Mesothelial cell of epicardium (in vitro differentiated cells): ENCODE measurements at regions not wholly inside any gene's neighbourhood (a gene's known extent, or its start where the extent isn't known, plus 50 kb on each side); places are given as distances from the start of the nearest gene placed in this dataset.

Experiments used
- DNase-seq, 2 experiments: peaks; one replicate each; pipeline ENCODE4 v3.0.0; 2021; ENCODE audit warnings: low spot score in 2 of 2; ENCODE audit not compliant: unreplicated experiment in 2 of 2
- H3K27ac Mint-ChIP-seq: 2 replicates; pipeline ENCODE4 v1.8.0; 2021; ENCODE audit warnings: mixed read lengths
- H3K27me3 Mint-ChIP-seq: 2 replicates; pipeline ENCODE4 v1.8.0; 2021; ENCODE audit warnings: low read depth, mixed read lengths
- H3K36me3 Mint-ChIP-seq: 2 replicates; pipeline ENCODE4 v1.8.0; 2021; ENCODE audit warnings: mixed read lengths
- H3K4me1 Mint-ChIP-seq: 2 replicates; pipeline ENCODE4 v1.8.0; 2021; ENCODE audit warnings: mixed read lengths
- H3K4me3 Mint-ChIP-seq: 2 replicates; pipeline ENCODE4 v1.8.0; 2021; ENCODE audit warnings: mild to moderate bottlenecking, moderate library complexity, mixed read lengths
- H3K9me3 Mint-ChIP-seq: 2 replicates; pipeline ENCODE4 v1.8.0; 2021; ENCODE audit warnings: mixed read lengths
- TF ChIP-seq, protein P1 (sequence below): fragments of 200-600 bp; sonication (generic); IDR thresholded peaks from one replicate; pipeline ENCODE4 v1.5.0; 2021; ENCODE audit warnings: antibody characterized with exemption; ENCODE audit not compliant: unreplicated experiment

DNA sequence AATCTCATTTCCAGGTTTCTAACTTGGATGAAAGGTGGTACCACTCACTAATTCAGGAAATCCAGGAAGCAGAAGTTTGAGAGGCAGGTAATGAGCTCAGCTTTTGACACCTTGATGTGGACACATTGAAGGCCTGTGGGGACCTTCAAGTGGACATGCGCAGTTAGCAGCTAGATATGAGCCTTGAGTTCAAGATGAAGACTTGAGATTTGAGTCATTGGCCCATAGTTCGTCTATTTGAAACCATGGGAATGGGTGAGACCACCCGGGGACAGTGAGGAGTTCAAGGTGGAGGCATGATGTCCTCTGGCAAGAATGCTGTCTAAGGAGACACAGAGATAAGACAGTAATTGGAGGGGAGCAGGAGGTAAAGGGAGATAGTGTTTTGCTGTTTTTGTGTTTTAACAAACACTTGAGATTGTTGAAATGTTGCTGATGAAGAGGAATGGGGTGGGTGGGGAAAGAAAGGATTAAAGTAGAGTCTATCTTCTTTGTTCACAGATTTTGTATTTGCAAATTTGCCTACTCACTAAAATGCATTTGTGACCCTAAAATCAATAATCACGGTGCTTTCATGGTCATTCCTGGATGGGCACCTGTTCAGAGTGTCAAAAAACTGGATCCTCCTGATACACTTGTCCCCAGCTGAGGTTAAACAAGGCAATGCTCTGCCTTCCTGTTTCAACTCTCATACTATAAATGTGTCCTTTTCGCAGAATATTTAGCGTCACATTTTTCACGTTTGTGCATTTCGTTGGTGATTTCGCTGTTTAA is 69.5 kb upstream of the PLXNC1 start:
- TF ChIP-seq, protein P1, sequence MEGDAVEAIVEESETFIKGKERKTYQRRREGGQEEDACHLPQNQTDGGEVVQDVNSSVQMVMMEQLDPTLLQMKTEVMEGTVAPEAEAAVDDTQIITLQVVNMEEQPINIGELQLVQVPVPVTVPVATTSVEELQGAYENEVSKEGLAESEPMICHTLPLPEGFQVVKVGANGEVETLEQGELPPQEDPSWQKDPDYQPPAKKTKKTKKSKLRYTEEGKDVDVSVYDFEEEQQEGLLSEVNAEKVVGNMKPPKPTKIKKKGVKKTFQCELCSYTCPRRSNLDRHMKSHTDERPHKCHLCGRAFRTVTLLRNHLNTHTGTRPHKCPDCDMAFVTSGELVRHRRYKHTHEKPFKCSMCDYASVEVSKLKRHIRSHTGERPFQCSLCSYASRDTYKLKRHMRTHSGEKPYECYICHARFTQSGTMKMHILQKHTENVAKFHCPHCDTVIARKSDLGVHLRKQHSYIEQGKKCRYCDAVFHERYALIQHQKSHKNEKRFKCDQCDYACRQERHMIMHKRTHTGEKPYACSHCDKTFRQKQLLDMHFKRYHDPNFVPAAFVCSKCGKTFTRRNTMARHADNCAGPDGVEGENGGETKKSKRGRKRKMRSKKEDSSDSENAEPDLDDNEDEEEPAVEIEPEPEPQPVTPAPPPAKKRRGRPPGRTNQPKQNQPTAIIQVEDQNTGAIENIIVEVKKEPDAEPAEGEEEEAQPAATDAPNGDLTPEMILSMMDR = no peak
- Mint-ChIP-seq H3K27me3 (no peaks in the 10 kb centered on the region), H3K27ac (no peak overlapping the region), H3K4me1 (peaks cover 19% of the 10 kb centered on the region), H3K9me3 (peaks cover 6% of the 10 kb centered on the region), H3K4me3 (no peak overlapping the region), H3K36me3 (no peaks in the 10 kb centered on the region)
- DNase-seq = no peak

- no peaks in the 10 kb centered on the region for H3K36me3 Mint-ChIP-seq
- H3K9me3 Mint-ChIP-seq = peaks cover 6% of the 10 kb centered on the region
- TF ChIP-seq, protein P1 = no peak
- no peak overlapping the region for H3K27ac Mint-ChIP-seq
- no peaks in the 10 kb centered on the region for H3K27me3 Mint-ChIP-seq
- H3K4me1 Mint-ChIP-seq = peaks cover 15% of the 10 kb centered on the region
- no peak for DNase-seq
- H3K4me3 Mint-ChIP-seq = no peak overlapping the region
These were observed 68.6 kb upstream of the PLXNC1 start for GRCh38 chr12:94079566-94080340.

DNA sequence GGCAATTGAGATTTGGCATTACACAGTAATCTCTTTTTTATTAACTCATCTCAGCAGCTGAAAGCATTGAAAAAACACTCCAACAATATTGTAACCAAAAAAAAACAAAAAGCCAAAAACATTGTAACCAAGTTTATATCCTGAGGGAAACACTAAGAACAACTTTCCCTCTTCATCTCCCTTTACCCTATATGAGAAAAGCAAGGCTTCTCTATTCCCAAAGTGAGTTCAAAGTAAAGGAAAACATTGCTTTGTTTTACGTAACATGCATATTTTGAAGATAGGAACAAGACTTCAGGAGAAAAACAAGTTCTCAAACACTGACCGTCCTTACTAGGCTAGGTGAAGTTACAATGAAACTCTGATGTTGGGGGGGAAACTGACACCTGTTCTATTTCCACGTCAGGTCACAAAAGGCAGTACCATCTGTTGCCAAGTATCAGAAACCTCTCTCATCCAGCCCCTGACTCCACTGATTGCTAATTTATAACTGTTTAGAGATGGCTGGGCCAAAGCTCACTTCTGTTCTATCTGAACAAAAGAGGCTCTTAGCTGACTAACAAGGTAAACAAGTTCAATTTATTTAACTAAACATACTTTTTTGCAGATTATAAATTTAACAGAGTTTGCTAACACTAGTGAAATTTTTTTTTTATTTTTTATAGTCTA is 67.9 kb upstream of the PLXNC1 start:
- Mint-ChIP-seq H3K4me1 (peaks cover 8% of the 10 kb centered on the region), H3K9me3 (peaks cover 8% of the 10 kb centered on the region), H3K27ac (no peak overlapping the region), H3K36me3 (no peaks in the 10 kb centered on the region), H3K4me3 (no peak overlapping the region), H3K27me3 (no peaks in the 10 kb centered on the region)
- TF ChIP-seq, protein P1 = no peak
- DNase-seq = no peak

DNA sequence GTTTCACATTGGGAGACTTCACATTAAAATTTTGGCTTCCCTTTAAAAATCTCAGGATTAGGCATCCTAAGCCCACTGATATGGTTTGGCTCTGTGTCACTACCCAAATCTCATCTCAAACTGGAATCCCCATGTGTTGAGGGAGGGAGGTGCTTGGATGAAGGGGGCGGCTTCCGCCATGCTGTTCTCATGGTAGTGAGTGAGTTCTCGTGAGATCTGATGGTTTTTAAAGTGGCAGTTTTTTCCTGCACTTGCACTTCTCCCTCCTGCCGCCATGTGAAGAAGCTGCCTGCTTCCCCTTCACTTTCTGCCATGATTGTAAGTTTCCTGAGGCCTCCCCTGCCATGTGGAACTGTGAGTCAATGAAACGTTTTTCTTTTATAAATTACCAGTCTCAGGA is 65.7 kb upstream of the PLXNC1 start:
- Mint-ChIP-seq H3K9me3 (peaks cover 16% of the 10 kb centered on the region), H3K4me3 (no peak overlapping the region), H3K36me3 (peaks cover 2% of the 10 kb centered on the region), H3K4me1 (peaks cover 8% of the 10 kb centered on the region), H3K27me3 (no peaks in the 10 kb centered on the region), H3K27ac (no peak overlapping the region)
- DNase-seq = no peak
- TF ChIP-seq, protein P1 = no peak

DNA sequence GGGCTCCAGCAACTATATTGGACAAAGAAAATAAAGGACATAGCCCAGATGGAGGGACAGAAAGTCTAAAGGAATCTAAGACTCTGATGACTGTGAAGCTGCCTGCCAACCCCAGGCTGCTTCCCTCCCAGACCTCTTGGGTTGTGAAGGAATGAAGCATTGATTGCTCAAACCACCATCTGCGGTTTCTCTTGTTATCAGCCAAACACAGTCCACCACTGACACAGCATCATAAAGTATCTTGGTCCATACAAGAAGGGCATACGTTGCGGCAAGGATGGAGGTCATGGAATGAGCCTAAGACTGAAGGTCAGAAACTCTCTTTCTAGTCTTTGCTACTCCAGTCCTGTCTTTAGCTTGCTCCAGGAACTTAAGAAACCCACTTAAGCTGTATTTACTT is 58.5 kb upstream of the PLXNC1 start:
- H3K27ac Mint-ChIP-seq = no peak overlapping the region
- peaks cover 10% of the 10 kb centered on the region for H3K9me3 Mint-ChIP-seq
- DNase-seq = no peak
- TF ChIP-seq, protein P1 = no peak
- no peak overlapping the region for H3K4me3 Mint-ChIP-seq
- H3K36me3 Mint-ChIP-seq = peaks cover 2% of the 10 kb centered on the region
- H3K4me1 Mint-ChIP-seq = peaks cover 2% of the 10 kb centered on the region
- H3K27me3 Mint-ChIP-seq = peaks cover 1% of the 10 kb centered on the region
